ENCODE measurements at regions not wholly inside any gene's neighbourhood (a gene's known extent, or its start where the extent isn't known, plus 50 kb on each side); places are given as distances from the start of the nearest gene placed in this dataset.
A peak's percentile ranks its signal among the peaks of the same experiment; 100 is the strongest.

DNA sequence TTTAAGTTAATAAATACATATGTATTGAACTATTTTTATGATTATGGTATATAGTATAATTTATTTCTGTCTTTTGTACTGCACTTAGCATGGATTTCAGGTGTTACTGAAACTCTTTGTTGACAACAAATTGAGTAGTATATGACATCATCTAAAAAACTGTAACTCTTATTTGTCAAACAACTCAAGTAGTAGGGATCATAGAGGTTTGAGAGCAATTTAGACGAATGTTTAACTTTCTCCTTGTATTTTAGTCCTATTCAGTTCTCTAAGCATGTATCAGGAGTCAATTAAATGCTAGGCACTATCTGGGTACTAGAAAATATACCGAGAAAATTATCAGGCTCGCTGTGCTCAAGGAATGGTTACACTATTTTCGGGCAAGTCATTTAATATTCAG lies 595.2 kb downstream of the METTL15 start:
- H2AFZ ChIP-seq (ENCODE audit: low read depth): no peak overlapping the region
- H4K20me1 ChIP-seq (ENCODE audit: insufficient read depth): no peaks in the 10 kb centered on the region
- H3K4me1 ChIP-seq (ENCODE audit: control insufficient read depth in 1 of 2, insufficient read depth in 2 of 2, low read depth in 1 of 2, low read length in 1 of 2): peaks cover 0 to 11% of the 10 kb centered on the region in 2 experiments; a peak in 2 of 4 replicates
- H3K27me3 ChIP-seq (ENCODE audit: insufficient read depth): no peaks in the 10 kb centered on the region
- H3K9me2 ChIP-seq: no peaks in the 10 kb centered on the region
- no peak overlapping the region for H3K27ac ChIP-seq (ENCODE audit: low read depth in 2 of 2, low read length in 1 of 2)
- ChIA-PET CTCF (interaction anchor here (0.6 kb wide), 1 partner anchor 1001 kb away, joined by 3 read pairs; no protein-coding TSS in a partner anchor), POLR2A (no interaction called here)
- H3K36me3 ChIP-seq (replicated peaks in 1 of 2; ENCODE audit: control insufficient read depth in 1 of 2, insufficient read depth in 2 of 2, low read length in 1 of 2): no peaks in the 10 kb centered on the region
- peak overlapping the region in 1 of 2 experiments; percentile 59; a peak in 2 of 4 replicates for H3K4me3 ChIP-seq (ENCODE audit: low read depth in 2 of 2, low read length in 1 of 2)
- peaks cover 10% of the 10 kb centered on the region for H3F3A ChIP-seq (replicated peaks; ENCODE audit: insufficient read depth)
- no peak for TF ChIP-seq RFX5 (IDR thresholded peaks at IDR 0.05; ENCODE audit: low read length)
- no peak for TF ChIP-seq SIN3A (IDR thresholded peaks at IDR 0.05; ENCODE audit: borderline replicate concordance, low read depth, low read length)
- 55% methylated on average over 4 of the region's 4 CpGs for WGBS (ENCODE audit: low lambda C conversion rate)
- no peak overlapping the region for H3K4me2 ChIP-seq
- H3K9me3 ChIP-seq: no peaks in the 10 kb centered on the region
- H3K9ac ChIP-seq: peak overlapping the region; percentile 60
- DNase-seq: no peak
- H3K79me2 ChIP-seq (ENCODE audit: insufficient read depth): peaks cover 22% of the 10 kb centered on the region

DNA sequence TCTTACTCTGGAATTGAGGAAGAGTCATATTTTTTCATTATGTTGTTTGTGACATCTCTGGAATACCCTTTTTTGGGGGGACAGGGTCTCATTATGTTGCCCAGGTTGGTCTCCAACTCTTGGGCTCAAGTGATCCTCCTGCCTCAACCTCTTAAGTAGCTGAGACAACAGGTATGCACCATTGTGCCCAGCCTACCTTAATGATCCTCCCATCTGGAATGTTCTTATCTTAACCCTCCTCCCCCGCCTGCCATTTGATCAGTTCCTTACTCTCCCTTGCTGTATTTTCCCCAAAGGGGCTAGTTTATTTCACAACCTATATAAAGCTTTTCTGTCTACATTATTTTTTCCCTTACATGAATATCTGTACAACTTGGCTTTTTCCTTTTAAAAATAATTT lies 594.7 kb downstream of the METTL15 start:
- WGBS (ENCODE audit: low lambda C conversion rate): 78% methylated on average over 1 of the region's 1 CpG
- Histone ChIP-seq H3F3A (replicated peaks; ENCODE audit: insufficient read depth) (peaks cover 10% of the 10 kb centered on the region), H3K27me3 (ENCODE audit: insufficient read depth) (no peaks in the 10 kb centered on the region), H3K9ac (peak overlapping the region; percentile 60), H2AFZ (ENCODE audit: low read depth) (peak overlapping the region; percentile 48; the same call in 1 of the 2 replicates), H3K4me2 (peak overlapping the region; percentile 56; the same call in 1 of the 2 replicates), H3K9me2 (no peaks in the 10 kb centered on the region), H3K79me2 (ENCODE audit: insufficient read depth) (peaks cover 22% of the 10 kb centered on the region), H3K4me1 (ENCODE audit: control insufficient read depth in 1 of 2, insufficient read depth in 2 of 2, low read depth in 1 of 2, low read length in 1 of 2) (peaks cover 0 to 11% of the 10 kb centered on the region in 2 experiments; a peak in 2 of 4 replicates), H3K9me3 (no peaks in the 10 kb centered on the region), H3K4me3 (ENCODE audit: low read depth in 2 of 2, low read length in 1 of 2) (peak overlapping the region in 1 of 2 experiments; percentile 59; a peak in 2 of 4 replicates), H3K27ac (ENCODE audit: low read depth in 2 of 2, low read length in 1 of 2) (peak overlapping the region; percentile 40 to 70; a peak in 3 of 4 replicates), H4K20me1 (ENCODE audit: insufficient read depth) (no peaks in the 10 kb centered on the region), H3K36me3 (replicated peaks in 1 of 2; ENCODE audit: control insufficient read depth in 1 of 2, insufficient read depth in 2 of 2, low read length in 1 of 2) (no peaks in the 10 kb centered on the region)
- CTCF ChIA-PET: interaction anchor here (0.6 kb wide), 1 partner anchor 1001 kb away, joined by 3 read pairs; no protein-coding TSS in a partner anchor
- TF ChIP-seq SIN3A (IDR thresholded peaks at IDR 0.05; ENCODE audit: borderline replicate concordance, low read depth, low read length) (no peak), GATA2 (CRISPR knock-in tag; IDR thresholded peaks at IDR 0.05) (no peak), MEF2A (IDR thresholded peaks at IDR 0.05; ENCODE audit: borderline replicate concordance, low read depth) (no peak), RCOR1 (IDR thresholded peaks at IDR 0.05; ENCODE audit: low read length) (no peak), FOSL2 (IDR thresholded peaks at IDR 0.05; ENCODE audit: borderline replicate concordance, low read depth) (no peak), JUND (IDR thresholded peaks at IDR 0.05) (no peak), TCF12 (IDR thresholded peaks at IDR 0.05) (no peak)
- DNase-seq: no peak
- POLR2A ChIA-PET: no interaction called here

GRCh38 chr11:28702450-28702790 lies 594.2 kb downstream of the METTL15 start:
- no peaks in the 10 kb centered on the region for H4K20me1 ChIP-seq (ENCODE audit: insufficient read depth)
- CTCF ChIA-PET: no interaction called here
- H3F3A ChIP-seq (replicated peaks; ENCODE audit: insufficient read depth): peaks cover 10% of the 10 kb centered on the region
- H3K9me3 ChIP-seq: no peaks in the 10 kb centered on the region
- H3K9ac ChIP-seq: peak overlapping the region; percentile 60
- peaks cover 19% of the 10 kb centered on the region for H3K79me2 ChIP-seq (ENCODE audit: insufficient read depth)
- no peaks in the 10 kb centered on the region for H3K36me3 ChIP-seq (replicated peaks in 1 of 2; ENCODE audit: control insufficient read depth in 1 of 2, insufficient read depth in 2 of 2, low read length in 1 of 2)
- H3K9me2 ChIP-seq: no peaks in the 10 kb centered on the region
- peak overlapping the region in 1 of 2 experiments; percentile 59; a peak in 2 of 4 replicates for H3K4me3 ChIP-seq (ENCODE audit: low read depth in 2 of 2, low read length in 1 of 2)
- WGBS (ENCODE audit: low lambda C conversion rate): 9% methylated on average over 1 of the region's 1 CpG
- POLR2A ChIA-PET: no interaction called here
- H3K4me1 ChIP-seq (ENCODE audit: control insufficient read depth in 1 of 2, insufficient read depth in 2 of 2, low read depth in 1 of 2, low read length in 1 of 2): peaks cover 0 to 11% of the 10 kb centered on the region in 2 experiments; a peak in 2 of 4 replicates
- no peaks in the 10 kb centered on the region for H3K27me3 ChIP-seq (ENCODE audit: insufficient read depth)
- TF ChIP-seq SMC3 (IDR thresholded peaks at IDR 0.05; ENCODE audit: low read depth, low read length) (peak; percentile 1; the same call in 1 of the 2 replicates), RCOR1 (IDR thresholded peaks at IDR 0.05; ENCODE audit: low read length) (no peak), FOXJ3 (CRISPR knock-in tag; IDR thresholded peaks at IDR 0.05) (no peak), TCF12 (IDR thresholded peaks at IDR 0.05) (no peak; the same call in 1 of the 2 replicates), RXRA (IDR thresholded peaks at IDR 0.05; ENCODE audit: borderline replicate concordance, low read depth) (no peak), JUND (IDR thresholded peaks at IDR 0.05) (peak; percentile 2; the same call in 1 of the 2 replicates), REST (IDR thresholded peaks at IDR 0.05; ENCODE audit: low read depth, low read length) (no peak), YY1 (IDR thresholded peaks at IDR 0.05; ENCODE audit: low read depth) (no peak), TEAD4 (IDR thresholded peaks at IDR 0.05; ENCODE audit: borderline replicate concordance, insufficient read depth) (no peak), FOXM1 (IDR thresholded peaks at IDR 0.05; ENCODE audit: low read depth) (0 out of 2 replicates have a peak, but pooled peaks have one; percentile 0), ELF1 (IDR thresholded peaks at IDR 0.05) (no peak), POLR2AphosphoS5 (IDR thresholded peaks at IDR 0.05; ENCODE audit: low read depth, low read length) (no peak), GABPA (IDR thresholded peaks at IDR 0.05; ENCODE audit: low read depth) (no peak), NRF1 (IDR thresholded peaks at IDR 0.05; ENCODE audit: low read depth, low read length) (no peak)
- TF ChIP-seq, protein P1, sequence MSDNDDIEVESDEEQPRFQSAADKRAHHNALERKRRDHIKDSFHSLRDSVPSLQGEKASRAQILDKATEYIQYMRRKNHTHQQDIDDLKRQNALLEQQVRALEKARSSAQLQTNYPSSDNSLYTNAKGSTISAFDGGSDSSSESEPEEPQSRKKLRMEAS (IDR thresholded peaks at IDR 0.05; ENCODE audit: low read depth): no peak
- peak overlapping the region; percentile 40 to 70; a peak in 3 of 4 replicates for H3K27ac ChIP-seq (ENCODE audit: low read depth in 2 of 2, low read length in 1 of 2)
- peak overlapping the region; percentile 48; the same call in 1 of the 2 replicates for H2AFZ ChIP-seq (ENCODE audit: low read depth)
- no peak for DNase-seq
- H3K4me2 ChIP-seq: peak overlapping the region; percentile 56; the same call in 1 of the 2 replicates
